ENCODE measurements at regions not wholly inside any gene's neighbourhood (a gene's known extent, or its start where the extent isn't known, plus 50 kb on each side); places are given as distances from the start of the nearest gene placed in this dataset.

GRCh38 chr3:18249126-18249525 lies 176.0 kb downstream of the SATB1 start:
- TF ChIP-seq CTCF (IDR thresholded peaks at IDR 0.05) (no peak), POLR2A (IDR thresholded peaks at IDR 0.05) (no peak)

Measured in stomach (tissue), 4 donors.